GM10248 (cell line): ENCODE measurements at regions not wholly inside any gene's neighbourhood (a gene's known extent, or its start where the extent isn't known, plus 50 kb on each side); places are given as distances from the start of the nearest gene placed in this dataset.

Source experiments
- CTCF ChIA-PET: fragments of 300-600 bp; sonication (Branson Sonifier 250); formaldehyde crosslinking; extraction: SDS; loops from one replicate; lab custom pipeline; 2021; ENCODE audit warnings: antibody characterized with exemption; lab: Yijun Ruan, JAX
- POLR2A ChIA-PET: fragments of 350-650 bp; sonication (Branson Sonifier 250); formaldehyde crosslinking; extraction: SDS; loops from one replicate; lab custom pipeline; 2020; ENCODE audit warnings: antibody characterized with exemption; lab: Yijun Ruan, JAX
- DNase-seq: peaks from one replicate; pipeline ENCODE4 v3.0.0; 2012; ENCODE audit errors: extremely low spot score
- CTCF ChIP-seq: IDR thresholded peaks from 2 replicates; pipeline ENCODE4 v1.5.1; 2012; ENCODE audit warnings: mild to moderate bottlenecking, low read depth; ENCODE audit errors: extremely low read depth, missing control alignments, control extremely low read depth

GRCh38 chrX:6386837-6387236, 148.1 kb downstream of the VCX3A start:
- TF ChIP-seq CTCF = no peak
- CTCF ChIA-PET = interaction anchor here (1.1 kb wide), 1 partner anchor 58 kb away, joined by 3 read pairs; no protein-coding TSS in a partner anchor
- DNase-seq = no peak
- POLR2A ChIA-PET = no interaction called here

GRCh38 chrX:6384921-6385320, 150.0 kb downstream of the VCX3A start:
- no peak for TF ChIP-seq CTCF
- CTCF ChIA-PET = interaction anchor here (1.3 kb wide), 1 partner anchor 8 kb away, joined by 3 read pairs; no protein-coding TSS in a partner anchor
- POLR2A ChIA-PET = no interaction called here
- no peak for DNase-seq

- ChIA-PET POLR2A (no interaction called here), CTCF (interaction anchor here (1.2 kb wide), 1 partner anchor 9 kb away, joined by 3 read pairs; no protein-coding TSS in a partner anchor)
- TF ChIP-seq CTCF = no peak
- DNase-seq = no peak
These were observed 150.5 kb downstream of the VCX3A start for GRCh38 chrX:6384371-6384770.

GRCh38 chrX:6383917-6384316, 151.0 kb downstream of the VCX3A start:
- ChIA-PET POLR2A (no interaction called here), CTCF (interaction anchor here (1.2 kb wide), 1 partner anchor 9 kb away, joined by 3 read pairs; no protein-coding TSS in a partner anchor)
- TF ChIP-seq CTCF = no peak
- no peak for DNase-seq

- no peak for TF ChIP-seq CTCF
- no peak for DNase-seq
- ChIA-PET CTCF (interaction anchor here (1.2 kb wide), 1 partner anchor 8 kb away, joined by 3 read pairs; no protein-coding TSS in a partner anchor), POLR2A (no interaction called here)
These were observed 151.4 kb downstream of the VCX3A start for GRCh38 chrX:6383488-6383887.

GRCh38 chrX:6382284-6382683, 152.6 kb downstream of the VCX3A start:
- ChIA-PET CTCF (no interaction called here), POLR2A (no interaction called here)
- no peak for DNase-seq
- TF ChIP-seq CTCF = no peak
